ENCODE measurements at regions not wholly inside any gene's neighbourhood (a gene's known extent, or its start where the extent isn't known, plus 50 kb on each side); places are given as distances from the start of the nearest gene placed in this dataset.

DNA sequence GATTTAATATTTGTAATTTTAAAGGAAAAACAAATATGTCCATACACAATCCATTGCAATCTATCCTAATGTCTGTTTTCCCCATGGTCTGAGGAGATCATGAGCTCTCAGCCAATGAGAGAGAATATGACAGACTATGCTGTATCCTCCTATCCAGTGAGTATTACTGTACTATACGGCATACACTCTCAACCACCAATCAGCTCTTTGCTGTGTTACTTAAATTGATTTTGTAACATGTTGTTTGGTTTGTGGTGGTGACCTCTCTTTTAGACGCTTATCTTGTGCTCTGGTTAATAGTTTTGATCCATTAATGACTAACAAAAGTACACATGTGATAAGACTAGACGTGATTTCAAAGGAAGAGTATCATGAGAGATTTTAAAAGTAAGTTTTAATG, 231.5 kb upstream of the FOXN3 start:
- Histone ChIP-seq H3K27ac (ENCODE audit: low read depth, low read length) (no peak overlapping the region), H3K36me3 (ENCODE audit: insufficient read depth, low read length) (no peaks in the 10 kb centered on the region), H2AFZ (ENCODE audit: low read length) (no peak overlapping the region), H3K79me2 (ENCODE audit: insufficient read depth, low read length) (no peaks in the 10 kb centered on the region), H3K27me3 (ENCODE audit: insufficient read depth, low read length) (no peaks in the 10 kb centered on the region), H4K20me1 (ENCODE audit: insufficient read depth, low read length) (no peaks in the 10 kb centered on the region), H3K4me2 (ENCODE audit: insufficient read depth, low read length) (no peak overlapping the region), H3K4me3 (ENCODE audit: insufficient read depth, low read length) (no peak overlapping the region), H3K9me3 (ENCODE audit: low read depth, low read length) (no peaks in the 10 kb centered on the region), H3K4me1 (ENCODE audit: insufficient read depth, low read length) (no peaks in the 10 kb centered on the region)
- TF ChIP-seq, protein P1, sequence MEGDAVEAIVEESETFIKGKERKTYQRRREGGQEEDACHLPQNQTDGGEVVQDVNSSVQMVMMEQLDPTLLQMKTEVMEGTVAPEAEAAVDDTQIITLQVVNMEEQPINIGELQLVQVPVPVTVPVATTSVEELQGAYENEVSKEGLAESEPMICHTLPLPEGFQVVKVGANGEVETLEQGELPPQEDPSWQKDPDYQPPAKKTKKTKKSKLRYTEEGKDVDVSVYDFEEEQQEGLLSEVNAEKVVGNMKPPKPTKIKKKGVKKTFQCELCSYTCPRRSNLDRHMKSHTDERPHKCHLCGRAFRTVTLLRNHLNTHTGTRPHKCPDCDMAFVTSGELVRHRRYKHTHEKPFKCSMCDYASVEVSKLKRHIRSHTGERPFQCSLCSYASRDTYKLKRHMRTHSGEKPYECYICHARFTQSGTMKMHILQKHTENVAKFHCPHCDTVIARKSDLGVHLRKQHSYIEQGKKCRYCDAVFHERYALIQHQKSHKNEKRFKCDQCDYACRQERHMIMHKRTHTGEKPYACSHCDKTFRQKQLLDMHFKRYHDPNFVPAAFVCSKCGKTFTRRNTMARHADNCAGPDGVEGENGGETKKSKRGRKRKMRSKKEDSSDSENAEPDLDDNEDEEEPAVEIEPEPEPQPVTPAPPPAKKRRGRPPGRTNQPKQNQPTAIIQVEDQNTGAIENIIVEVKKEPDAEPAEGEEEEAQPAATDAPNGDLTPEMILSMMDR (IDR thresholded peaks at IDR 0.05; ENCODE audit: extremely low read depth, low read depth, low read length), result no peak
- DNase-seq (ENCODE audit: insufficient read length, low spot score, missing footprints), result no peak

DNA sequence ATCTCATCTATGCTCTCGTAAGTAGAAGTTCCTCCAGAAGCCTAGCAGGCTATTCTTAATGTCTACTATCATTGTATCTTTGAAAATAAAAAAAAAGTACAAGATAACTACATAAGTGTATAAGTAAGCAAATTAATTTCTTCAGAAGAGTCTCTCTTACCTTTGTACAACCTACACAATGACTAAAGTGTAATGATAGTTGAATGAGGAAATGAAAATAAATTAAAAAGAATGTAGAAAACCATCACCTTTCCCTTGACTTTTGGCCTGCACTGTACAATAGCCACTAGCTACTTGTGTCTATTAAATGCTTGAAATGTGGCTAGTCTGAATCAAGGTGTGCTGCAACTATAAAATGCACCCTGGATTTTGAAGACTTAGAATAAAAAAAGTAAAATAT, 229.9 kb upstream of the FOXN3 start:
- Histone ChIP-seq H3K79me2 (ENCODE audit: insufficient read depth, low read length) (no peaks in the 10 kb centered on the region), H3K4me3 (ENCODE audit: insufficient read depth, low read length) (no peak overlapping the region), H3K9me3 (ENCODE audit: low read depth, low read length) (no peaks in the 10 kb centered on the region), H3K4me2 (ENCODE audit: insufficient read depth, low read length) (no peak overlapping the region), H2AFZ (ENCODE audit: low read length) (no peak overlapping the region), H3K36me3 (ENCODE audit: insufficient read depth, low read length) (no peaks in the 10 kb centered on the region), H3K27ac (ENCODE audit: low read depth, low read length) (no peak overlapping the region), H3K27me3 (ENCODE audit: insufficient read depth, low read length) (no peaks in the 10 kb centered on the region), H3K4me1 (ENCODE audit: insufficient read depth, low read length) (no peaks in the 10 kb centered on the region), H4K20me1 (ENCODE audit: insufficient read depth, low read length) (no peaks in the 10 kb centered on the region)
- TF ChIP-seq, protein P1 (IDR thresholded peaks at IDR 0.05; ENCODE audit: extremely low read depth, low read depth, low read length), result no peak
- DNase-seq (ENCODE audit: insufficient read length, low spot score, missing footprints), result no peak

DNA sequence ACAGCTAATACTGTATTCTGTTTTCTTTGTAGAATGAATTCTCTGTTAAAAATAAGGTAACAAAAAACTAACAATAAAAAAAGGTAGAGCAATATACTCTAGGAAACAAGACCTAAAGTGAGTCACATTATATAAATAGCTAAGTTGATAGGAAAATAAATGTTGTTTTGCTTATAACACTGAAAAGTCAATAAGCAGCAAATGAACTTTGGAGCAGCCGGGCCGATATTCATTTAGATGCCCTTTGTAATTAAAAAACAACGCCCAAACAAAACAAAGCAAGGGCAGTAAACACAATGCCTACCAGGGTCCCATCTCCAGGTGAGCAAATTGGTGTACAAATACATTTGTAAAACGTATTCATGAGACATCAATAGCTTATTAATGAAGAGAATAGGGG, 227.6 kb upstream of the FOXN3 start:
- no peaks in the 10 kb centered on the region for H4K20me1 ChIP-seq (ENCODE audit: insufficient read depth, low read length)
- no peak overlapping the region for H3K4me3 ChIP-seq (ENCODE audit: insufficient read depth, low read length)
- no peak overlapping the region for H3K4me2 ChIP-seq (ENCODE audit: insufficient read depth, low read length)
- DNase-seq (ENCODE audit: insufficient read length, low spot score, missing footprints), result no peak
- no peak overlapping the region for H3K27ac ChIP-seq (ENCODE audit: low read depth, low read length)
- H3K4me1 ChIP-seq (ENCODE audit: insufficient read depth, low read length), result no peaks in the 10 kb centered on the region
- no peaks in the 10 kb centered on the region for H3K27me3 ChIP-seq (ENCODE audit: insufficient read depth, low read length)
- H2AFZ ChIP-seq (ENCODE audit: low read length), result no peak overlapping the region
- no peaks in the 10 kb centered on the region for H3K36me3 ChIP-seq (ENCODE audit: insufficient read depth, low read length)
- TF ChIP-seq, protein P1 (IDR thresholded peaks at IDR 0.05; ENCODE audit: extremely low read depth, low read depth, low read length), result no peak
- no peaks in the 10 kb centered on the region for H3K79me2 ChIP-seq (ENCODE audit: insufficient read depth, low read length)
- H3K9me3 ChIP-seq (ENCODE audit: low read depth, low read length), result no peaks in the 10 kb centered on the region

GRCh38 chr14:89641495-89642175, 224.6 kb upstream of the FOXN3 start:
- no peak overlapping the region for H3K27ac ChIP-seq (ENCODE audit: low read depth, low read length)
- TF ChIP-seq, protein P1 (IDR thresholded peaks at IDR 0.05; ENCODE audit: extremely low read depth, low read depth, low read length), result no peak
- H3K4me2 ChIP-seq (ENCODE audit: insufficient read depth, low read length), result no peak overlapping the region
- H3K36me3 ChIP-seq (ENCODE audit: insufficient read depth, low read length), result no peaks in the 10 kb centered on the region
- H4K20me1 ChIP-seq (ENCODE audit: insufficient read depth, low read length), result no peaks in the 10 kb centered on the region
- H3K9me3 ChIP-seq (ENCODE audit: low read depth, low read length), result no peaks in the 10 kb centered on the region
- H3K27me3 ChIP-seq (ENCODE audit: insufficient read depth, low read length), result no peaks in the 10 kb centered on the region
- DNase-seq (ENCODE audit: insufficient read length, low spot score, missing footprints), result no peak
- H3K79me2 ChIP-seq (ENCODE audit: insufficient read depth, low read length), result no peaks in the 10 kb centered on the region
- H3K4me1 ChIP-seq (ENCODE audit: insufficient read depth, low read length), result no peaks in the 10 kb centered on the region
- H3K4me3 ChIP-seq (ENCODE audit: insufficient read depth, low read length), result no peak overlapping the region
- no peak overlapping the region for H2AFZ ChIP-seq (ENCODE audit: low read length)

Measured in osteoblast (primary cell).